ENCODE measurements at regions not wholly inside any gene's neighbourhood (a gene's known extent, or its start where the extent isn't known, plus 50 kb on each side); places are given as distances from the start of the nearest gene placed in this dataset.

GRCh38 chr9:135402048-135402738 lies 77.4 kb upstream of the PPP1R26 start:
- no peaks in the 10 kb centered on the region for H3F3A ChIP-seq (ENCODE audit: insufficient read depth, low read length, poor library complexity, severe bottlenecking)
- H2AFZ ChIP-seq (ENCODE audit: low read depth, low read length), result no peak overlapping the region
- H3K4me2 ChIP-seq (ENCODE audit: low read length), result no peak overlapping the region
- H3K9me3 ChIP-seq (ENCODE audit: low read length), result no peaks in the 10 kb centered on the region
- no peaks in the 10 kb centered on the region for H3K9me2 ChIP-seq (ENCODE audit: insufficient read depth, low read length)
- TF ChIP-seq EZH2 (IDR thresholded peaks at IDR 0.05; ENCODE audit: borderline replicate concordance, insufficient read depth, low read length, poor library complexity, severe bottlenecking) (no peak), CTCF (IDR thresholded peaks at IDR 0.05; ENCODE audit: poor library complexity, severe bottlenecking) (no peak), RAD21 (conservative IDR thresholded peaks at IDR 0.05) (no peak), SMC3 (conservative IDR thresholded peaks at IDR 0.05; ENCODE audit: poor library complexity) (no peak), MXI1 (conservative IDR thresholded peaks at IDR 0.05; ENCODE audit: poor library complexity, severe bottlenecking) (no peak), TAF1 (IDR thresholded peaks at IDR 0.05; ENCODE audit: low read depth) (no peak), EP300 (conservative IDR thresholded peaks at IDR 0.05; ENCODE audit: poor library complexity, severe bottlenecking) (no peak), POLR2AphosphoS5 (IDR thresholded peaks at IDR 0.05) (no peak)
- TF ChIP-seq, protein P1, sequence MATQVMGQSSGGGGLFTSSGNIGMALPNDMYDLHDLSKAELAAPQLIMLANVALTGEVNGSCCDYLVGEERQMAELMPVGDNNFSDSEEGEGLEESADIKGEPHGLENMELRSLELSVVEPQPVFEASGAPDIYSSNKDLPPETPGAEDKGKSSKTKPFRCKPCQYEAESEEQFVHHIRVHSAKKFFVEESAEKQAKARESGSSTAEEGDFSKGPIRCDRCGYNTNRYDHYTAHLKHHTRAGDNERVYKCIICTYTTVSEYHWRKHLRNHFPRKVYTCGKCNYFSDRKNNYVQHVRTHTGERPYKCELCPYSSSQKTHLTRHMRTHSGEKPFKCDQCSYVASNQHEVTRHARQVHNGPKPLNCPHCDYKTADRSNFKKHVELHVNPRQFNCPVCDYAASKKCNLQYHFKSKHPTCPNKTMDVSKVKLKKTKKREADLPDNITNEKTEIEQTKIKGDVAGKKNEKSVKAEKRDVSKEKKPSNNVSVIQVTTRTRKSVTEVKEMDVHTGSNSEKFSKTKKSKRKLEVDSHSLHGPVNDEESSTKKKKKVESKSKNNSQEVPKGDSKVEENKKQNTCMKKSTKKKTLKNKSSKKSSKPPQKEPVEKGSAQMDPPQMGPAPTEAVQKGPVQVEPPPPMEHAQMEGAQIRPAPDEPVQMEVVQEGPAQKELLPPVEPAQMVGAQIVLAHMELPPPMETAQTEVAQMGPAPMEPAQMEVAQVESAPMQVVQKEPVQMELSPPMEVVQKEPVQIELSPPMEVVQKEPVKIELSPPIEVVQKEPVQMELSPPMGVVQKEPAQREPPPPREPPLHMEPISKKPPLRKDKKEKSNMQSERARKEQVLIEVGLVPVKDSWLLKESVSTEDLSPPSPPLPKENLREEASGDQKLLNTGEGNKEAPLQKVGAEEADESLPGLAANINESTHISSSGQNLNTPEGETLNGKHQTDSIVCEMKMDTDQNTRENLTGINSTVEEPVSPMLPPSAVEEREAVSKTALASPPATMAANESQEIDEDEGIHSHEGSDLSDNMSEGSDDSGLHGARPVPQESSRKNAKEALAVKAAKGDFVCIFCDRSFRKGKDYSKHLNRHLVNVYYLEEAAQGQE (IDR thresholded peaks at IDR 0.05; ENCODE audit: borderline replicate concordance), result no peak
- H3K9ac ChIP-seq (ENCODE audit: low read length), result no peak overlapping the region
- no peaks in the 10 kb centered on the region for H4K20me1 ChIP-seq (ENCODE audit: insufficient read depth)
- no peaks in the 10 kb centered on the region for H3K27me3 ChIP-seq (ENCODE audit: insufficient read depth, low read depth, low read length)
- H3K27ac ChIP-seq (ENCODE audit: low read length), result no peak overlapping the region
- no peak overlapping the region for H3K4me3 ChIP-seq (ENCODE audit: low read length)
- no peaks in the 10 kb centered on the region for H3K36me3 ChIP-seq (ENCODE audit: insufficient read depth, low read length)
- no peaks in the 10 kb centered on the region for H3K79me2 ChIP-seq (replicated peaks; ENCODE audit: insufficient read depth, low read length)

GRCh38 chr9:135402739-135403695 lies 76.6 kb upstream of the PPP1R26 start:
- Histone ChIP-seq H3K4me3 (ENCODE audit: low read length) (no peak overlapping the region), H3F3A (ENCODE audit: insufficient read depth, low read length, poor library complexity, severe bottlenecking) (no peaks in the 10 kb centered on the region), H3K27ac (ENCODE audit: low read length) (no peak overlapping the region), H3K9ac (ENCODE audit: low read length) (no peak overlapping the region), H3K27me3 (ENCODE audit: insufficient read depth, low read depth, low read length) (no peaks in the 10 kb centered on the region), H4K20me1 (ENCODE audit: insufficient read depth) (no peaks in the 10 kb centered on the region), H3K9me2 (ENCODE audit: insufficient read depth, low read length) (no peaks in the 10 kb centered on the region), H3K4me2 (ENCODE audit: low read length) (no peak overlapping the region), H2AFZ (ENCODE audit: low read depth, low read length) (no peak overlapping the region), H3K79me2 (replicated peaks; ENCODE audit: insufficient read depth, low read length) (no peaks in the 10 kb centered on the region), H3K36me3 (ENCODE audit: insufficient read depth, low read length) (no peaks in the 10 kb centered on the region), H3K9me3 (ENCODE audit: low read length) (no peaks in the 10 kb centered on the region)
- TF ChIP-seq MXI1 (conservative IDR thresholded peaks at IDR 0.05; ENCODE audit: poor library complexity, severe bottlenecking), result no peak
- TF ChIP-seq EZH2 (IDR thresholded peaks at IDR 0.05; ENCODE audit: borderline replicate concordance, insufficient read depth, low read length, poor library complexity, severe bottlenecking), result no peak
- TF ChIP-seq, protein P1 (IDR thresholded peaks at IDR 0.05; ENCODE audit: borderline replicate concordance), result no peak
- no peak for TF ChIP-seq TAF1 (IDR thresholded peaks at IDR 0.05; ENCODE audit: low read depth)
- no peak for TF ChIP-seq CTCF (IDR thresholded peaks at IDR 0.05; ENCODE audit: poor library complexity, severe bottlenecking)
- no peak for TF ChIP-seq RAD21 (conservative IDR thresholded peaks at IDR 0.05)
- TF ChIP-seq POLR2AphosphoS5 (IDR thresholded peaks at IDR 0.05), result no peak
- TF ChIP-seq EP300 (conservative IDR thresholded peaks at IDR 0.05; ENCODE audit: poor library complexity, severe bottlenecking), result no peak
